Stimulated activated naive CD8-positive, alpha-beta T cell treated with anti-CD3 and anti-CD28 coated beads, Interleukin-15, amount 100 ng/mL, for 72 hours (primary cell): ENCODE measurements at regions not wholly inside any gene's neighbourhood (a gene's known extent, or its start where the extent isn't known, plus 50 kb on each side); places are given as distances from the start of the nearest gene placed in this dataset.

Experiments
- ATAC-seq: fragments of 150-1000 bp; cut with Tn5 transposase; 2 replicates; pipeline ENCODE4 v1.10.0; 2021; ENCODE audit warnings: mild to moderate bottlenecking, moderate library complexity
- DNase-seq, 2 donors: peaks; one replicate each; pipeline ENCODE4 v3.0.0; 2021 to 2022
- H3K27ac Mint-ChIP-seq, 2 donors: one replicate each; pipeline ENCODE4 v1.8.0; 2022; ENCODE audit warnings: mild to moderate bottlenecking in 2 of 2, mixed read lengths in 2 of 2, moderate library complexity in 2 of 2
- H3K27me3 Mint-ChIP-seq: one replicate; pipeline ENCODE4 v1.8.0; 2022; ENCODE audit warnings: mixed read lengths
- H3K4me1 Mint-ChIP-seq: one replicate; pipeline ENCODE4 v1.8.0; 2022; ENCODE audit warnings: mild to moderate bottlenecking, mixed read lengths
- H3K4me3 Mint-ChIP-seq, 2 donors: one replicate each; pipeline ENCODE4 v1.8.0; 2022; ENCODE audit warnings: mild to moderate bottlenecking in 2 of 2, mixed read lengths in 2 of 2, moderate library complexity in 1 of 2
- H3K9me3 Mint-ChIP-seq, 2 donors: one replicate each; pipeline ENCODE4 v1.8.0; 2022; ENCODE audit warnings: mixed read lengths in 2 of 2

GRCh38 chr20:24331939-24332338, 137.5 kb upstream of the SYNDIG1 start:
- Mint-ChIP-seq H3K9me3 (no peaks in the 10 kb centered on the region), H3K4me3 (no peak overlapping the region), H3K27ac (no peak overlapping the region), H3K4me1 (peaks cover 7% of the 10 kb centered on the region), H3K27me3 (no peaks in the 10 kb centered on the region)
- DNase-seq, result no peak
- no peak for ATAC-seq

DNA sequence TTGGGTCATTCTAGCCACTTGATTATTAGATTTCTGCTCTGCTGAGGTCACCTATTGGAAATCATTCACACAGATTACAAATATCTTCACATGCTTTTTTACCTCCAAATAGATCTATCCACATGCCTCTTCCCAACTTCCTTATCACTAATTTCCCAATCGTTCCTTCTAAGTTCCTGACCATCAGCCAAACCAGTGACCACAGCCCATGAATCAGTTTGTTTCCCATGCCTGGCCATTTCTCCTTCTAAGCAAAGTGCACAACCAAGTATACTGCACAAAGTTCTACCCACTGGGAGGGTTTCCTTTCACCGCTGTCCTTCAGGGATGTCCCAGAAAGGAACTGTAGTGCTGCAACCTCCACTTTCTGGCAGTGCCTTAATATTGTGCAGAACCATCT, 140.5 kb upstream of the SYNDIG1 start:
- DNase-seq (no peak), ATAC-seq (no peak)
- Mint-ChIP-seq H3K27ac (no peak overlapping the region), H3K27me3 (no peaks in the 10 kb centered on the region), H3K4me3 (no peak overlapping the region), H3K9me3 (no peaks in the 10 kb centered on the region), H3K4me1 (peaks cover 4% of the 10 kb centered on the region)

GRCh38 chr20:24321973-24322372, 147.5 kb upstream of the SYNDIG1 start:
- Mint-ChIP-seq H3K27me3 (no peaks in the 10 kb centered on the region), H3K4me3 (no peak overlapping the region), H3K9me3 (no peaks in the 10 kb centered on the region), H3K27ac (no peak overlapping the region), H3K4me1 (peaks cover 17% of the 10 kb centered on the region)
- ATAC-seq, result no peak
- no peak for DNase-seq

DNA sequence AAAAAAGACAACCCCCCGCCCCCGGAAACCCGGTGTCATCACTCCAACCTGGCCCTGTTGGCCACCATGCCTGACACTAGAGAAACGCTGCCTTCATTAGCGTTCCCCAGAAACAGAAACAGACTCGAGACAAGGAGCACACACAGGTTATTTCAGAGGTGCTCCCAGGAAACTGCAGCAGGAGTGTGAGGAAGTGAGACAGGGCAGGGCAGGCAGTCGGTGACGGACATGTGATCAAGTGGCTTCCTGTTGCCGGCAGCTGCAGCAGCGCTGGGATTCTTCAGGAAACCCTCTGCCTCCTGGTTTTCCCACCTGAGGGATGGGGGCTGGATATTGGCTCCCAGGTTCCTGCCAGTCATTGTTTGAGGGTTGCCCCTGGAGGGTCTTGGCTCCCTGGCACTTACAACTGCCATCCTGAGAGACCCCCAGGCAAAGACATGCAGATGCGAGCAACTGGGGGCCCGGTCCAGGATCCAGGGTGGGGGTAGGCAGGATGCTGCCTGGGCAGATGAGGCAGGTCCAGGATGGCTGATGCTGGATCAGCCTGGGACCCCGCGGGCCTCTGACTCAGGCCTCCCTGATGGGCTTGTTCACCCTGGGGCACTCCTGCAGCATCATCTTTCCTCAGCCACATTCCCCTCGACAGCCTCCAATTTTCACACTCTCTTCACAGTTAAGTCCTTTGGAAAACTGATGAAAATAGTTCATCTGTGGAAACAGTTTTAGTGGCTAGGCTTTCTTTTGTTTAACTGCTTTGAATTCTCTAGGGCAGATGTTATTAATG, 150.7 kb upstream of the SYNDIG1 start:
- ATAC-seq (peak; percentile 18), DNase-seq (no peak)
- Mint-ChIP-seq H3K4me1 (peaks cover 19% of the 10 kb centered on the region), H3K4me3 (no peak overlapping the region), H3K27me3 (peaks cover under 1% of the 10 kb centered on the region), H3K27ac (peak overlapping the region in 1 of 2 donors; percentile 79), H3K9me3 (no peaks in the 10 kb centered on the region)

- no peak for ATAC-seq
- H3K27ac Mint-ChIP-seq, result peak overlapping the region in 1 of 2 donors; percentile 92
- peaks cover 19% of the 10 kb centered on the region for H3K4me1 Mint-ChIP-seq
- H3K4me3 Mint-ChIP-seq, result no peak overlapping the region
- H3K27me3 Mint-ChIP-seq, result peaks cover 7% of the 10 kb centered on the region
- no peaks in the 10 kb centered on the region for H3K9me3 Mint-ChIP-seq
- no peak for DNase-seq
Observed at GRCh38 chr20:24317224-24317623, 152.2 kb upstream of the SYNDIG1 start.

- peaks cover 7% of the 10 kb centered on the region for H3K27me3 Mint-ChIP-seq
- H3K27ac Mint-ChIP-seq, result peak overlapping the region in 1 of 2 donors; percentile 92
- ATAC-seq (no peak), DNase-seq (no peak)
- peaks cover 19% of the 10 kb centered on the region for H3K4me1 Mint-ChIP-seq
- no peak overlapping the region for H3K4me3 Mint-ChIP-seq
- no peaks in the 10 kb centered on the region for H3K9me3 Mint-ChIP-seq
Observed at GRCh38 chr20:24316731-24317130, 152.7 kb upstream of the SYNDIG1 start.

- H3K4me1 Mint-ChIP-seq, result peaks cover 19% of the 10 kb centered on the region
- H3K27me3 Mint-ChIP-seq, result peaks cover 7% of the 10 kb centered on the region
- ATAC-seq (no peak), DNase-seq (no peak)
- no peak overlapping the region for H3K4me3 Mint-ChIP-seq
- H3K9me3 Mint-ChIP-seq, result no peaks in the 10 kb centered on the region
- H3K27ac Mint-ChIP-seq, result no peak overlapping the region
Observed at GRCh38 chr20:24314053-24314452, 155.4 kb upstream of the SYNDIG1 start.

GRCh38 chr20:24309596-24309995, 159.8 kb upstream of the SYNDIG1 start:
- Mint-ChIP-seq H3K9me3 (no peaks in the 10 kb centered on the region), H3K27ac (no peak overlapping the region), H3K4me3 (no peak overlapping the region), H3K27me3 (peaks cover 7% of the 10 kb centered on the region), H3K4me1 (no peaks in the 10 kb centered on the region)
- DNase-seq (no peak), ATAC-seq (no peak)

DNA sequence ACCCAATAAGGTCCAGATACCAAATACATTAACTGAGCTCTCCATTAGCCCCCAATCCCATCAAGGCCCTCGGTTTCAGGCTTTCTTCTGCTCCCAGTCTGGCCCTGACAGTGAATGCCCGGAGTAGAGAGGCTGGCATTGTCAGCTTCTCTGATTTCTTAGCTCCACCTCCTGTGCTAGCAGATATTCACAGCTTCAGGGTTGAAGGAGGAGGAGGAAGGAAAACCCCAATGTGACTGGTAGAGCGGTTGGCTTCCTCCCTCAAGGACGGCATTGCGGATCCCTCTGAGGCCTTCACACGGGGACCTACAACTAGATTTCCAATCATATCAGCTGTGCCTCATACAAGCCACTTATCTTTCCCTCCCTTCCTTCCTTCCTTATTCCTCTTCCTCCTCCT, 164.1 kb upstream of the SYNDIG1 start:
- DNase-seq, result no peak
- Mint-ChIP-seq H3K9me3 (no peaks in the 10 kb centered on the region), H3K27ac (peak overlapping the region in 1 of 2 donors; percentile 13), H3K4me3 (no peak overlapping the region), H3K4me1 (no peaks in the 10 kb centered on the region), H3K27me3 (no peaks in the 10 kb centered on the region)
- no peak for ATAC-seq

GRCh38 chr20:24304291-24304690, 165.1 kb upstream of the SYNDIG1 start:
- H3K4me1 Mint-ChIP-seq, result no peaks in the 10 kb centered on the region
- no peaks in the 10 kb centered on the region for H3K9me3 Mint-ChIP-seq
- DNase-seq (no peak), ATAC-seq (no peak)
- H3K27me3 Mint-ChIP-seq, result no peaks in the 10 kb centered on the region
- peak overlapping the region in 1 of 2 donors; percentile 52 for H3K27ac Mint-ChIP-seq
- H3K4me3 Mint-ChIP-seq, result no peak overlapping the region

DNA sequence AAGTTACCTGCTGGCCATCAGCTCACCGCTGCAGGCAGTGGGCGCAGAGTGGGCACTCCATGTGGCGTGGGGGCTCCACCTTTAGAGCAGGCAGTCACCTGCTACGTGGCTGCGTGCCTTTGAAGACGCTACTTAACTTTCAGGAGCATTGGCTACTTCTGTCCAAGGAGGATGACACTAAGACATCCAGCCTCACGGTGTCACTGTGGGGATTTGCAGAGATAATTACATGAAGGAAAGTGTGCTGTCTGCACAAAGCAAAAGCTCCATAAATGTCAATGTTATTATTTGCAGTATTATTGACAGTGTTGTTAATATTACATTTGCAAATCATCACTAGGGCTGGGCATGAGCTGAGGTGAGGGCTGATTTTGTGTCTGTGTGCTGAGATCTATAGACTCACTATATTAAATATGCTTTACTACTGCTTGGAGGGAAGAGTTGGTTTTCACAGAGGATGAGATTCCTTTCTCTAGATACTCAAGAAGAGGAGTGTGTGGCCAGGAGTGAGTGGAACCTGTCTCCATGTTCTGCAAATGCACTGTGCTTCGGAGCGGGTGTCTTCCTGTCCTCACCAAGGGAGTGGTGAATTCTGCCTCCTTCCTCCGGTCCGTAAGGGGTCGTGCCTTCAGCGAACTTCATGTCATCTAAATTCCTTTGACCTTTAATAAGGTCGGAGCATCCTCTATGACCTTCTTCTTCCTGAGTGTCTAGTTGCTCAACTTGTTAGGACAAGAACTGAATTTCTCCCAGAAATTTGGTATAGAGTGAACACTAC, 165.8 kb upstream of the SYNDIG1 start:
- DNase-seq (no peak), ATAC-seq (no peak)
- H3K9me3 Mint-ChIP-seq, result no peaks in the 10 kb centered on the region
- H3K27ac Mint-ChIP-seq, result no peak overlapping the region
- H3K27me3 Mint-ChIP-seq, result no peaks in the 10 kb centered on the region
- H3K4me3 Mint-ChIP-seq, result no peak overlapping the region
- H3K4me1 Mint-ChIP-seq, result no peaks in the 10 kb centered on the region

DNA sequence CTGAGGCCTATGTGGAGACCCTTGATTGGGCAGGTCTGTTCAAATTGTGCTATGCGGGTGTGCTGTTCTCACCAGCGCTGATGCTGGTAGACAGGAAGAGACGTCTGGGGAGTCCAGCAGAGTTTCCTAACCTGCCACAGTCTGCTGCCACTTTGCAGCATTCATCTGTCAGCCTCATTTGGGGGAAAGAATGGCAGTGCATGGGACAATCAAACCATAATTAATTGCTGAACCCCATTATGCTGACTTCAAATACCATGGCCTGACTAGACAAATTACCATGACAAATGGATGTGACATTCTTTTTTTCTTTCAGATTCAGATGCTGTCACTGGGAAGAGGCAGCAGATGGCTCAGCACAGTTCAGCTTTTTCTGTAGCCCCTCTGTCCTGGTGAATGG, 171.4 kb upstream of the SYNDIG1 start:
- DNase-seq, result no peak
- H3K27ac Mint-ChIP-seq, result no peak overlapping the region
- no peak overlapping the region for H3K4me3 Mint-ChIP-seq
- H3K9me3 Mint-ChIP-seq, result no peaks in the 10 kb centered on the region
- H3K27me3 Mint-ChIP-seq, result no peaks in the 10 kb centered on the region
- H3K4me1 Mint-ChIP-seq, result no peaks in the 10 kb centered on the region
- no peak for ATAC-seq

GRCh38 chr20:24296477-24297261, 172.8 kb upstream of the SYNDIG1 start:
- Mint-ChIP-seq H3K27ac (no peak overlapping the region), H3K4me1 (no peaks in the 10 kb centered on the region), H3K9me3 (no peaks in the 10 kb centered on the region), H3K4me3 (no peak overlapping the region), H3K27me3 (no peaks in the 10 kb centered on the region)
- no peak for DNase-seq
- ATAC-seq, result no peak

- DNase-seq (no peak), ATAC-seq (peak; percentile 49)
- Mint-ChIP-seq H3K27me3 (no peaks in the 10 kb centered on the region), H3K4me1 (peaks cover 23% of the 10 kb centered on the region), H3K9me3 (peaks cover 0 to 7% of the 10 kb centered on the region in 2 donors), H3K27ac (no peak overlapping the region), H3K4me3 (no peak overlapping the region)
Observed at GRCh38 chr20:24291014-24291413, 178.4 kb upstream of the SYNDIG1 start.

DNA sequence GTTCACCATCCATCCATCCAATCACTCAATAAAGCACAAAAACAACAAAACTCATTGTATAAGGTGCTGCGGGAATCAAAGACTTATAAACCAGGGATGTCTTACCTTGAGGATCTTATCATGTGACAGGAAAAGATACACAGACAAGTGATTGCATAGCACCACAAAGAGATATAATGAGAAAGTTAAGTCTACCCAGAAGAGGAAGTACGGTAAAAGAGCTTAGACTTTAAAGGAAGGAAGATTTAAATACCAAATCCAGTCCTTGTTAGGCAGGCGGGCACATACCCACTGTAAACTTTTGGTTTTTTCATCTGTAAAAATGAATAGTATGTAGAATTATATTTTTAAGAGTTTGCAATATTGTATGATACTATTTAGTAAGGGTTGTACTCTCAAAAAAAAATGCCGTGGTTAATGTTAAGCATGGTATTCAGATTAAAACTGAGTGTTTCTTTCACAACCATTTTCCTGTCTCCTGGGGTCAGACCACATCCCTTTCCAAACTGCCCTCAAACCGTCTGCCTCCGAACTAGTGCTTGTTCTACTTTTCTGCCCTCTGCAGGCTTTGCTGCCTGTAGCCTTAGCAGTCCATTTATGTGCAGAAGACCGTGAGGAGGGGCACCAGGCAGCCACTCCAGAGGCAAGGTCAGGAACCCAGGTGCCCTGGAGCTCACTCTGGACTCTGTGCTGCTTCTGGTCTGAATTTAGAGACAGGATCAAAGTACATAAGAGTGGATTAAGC, 179.5 kb upstream of the SYNDIG1 start:
- no peaks in the 10 kb centered on the region for H3K27me3 Mint-ChIP-seq
- peaks cover 23% of the 10 kb centered on the region for H3K4me1 Mint-ChIP-seq
- H3K27ac Mint-ChIP-seq, result peak overlapping the region; percentile 4 to 61
- DNase-seq (peak; percentile 13 to 57), ATAC-seq (peak; percentile 86)
- H3K9me3 Mint-ChIP-seq, result peaks cover 0 to 7% of the 10 kb centered on the region in 2 donors
- H3K4me3 Mint-ChIP-seq, result peak overlapping the region; percentile 66 to 74
